A549 (cell line): ENCODE measurements at regions not wholly inside any gene's neighbourhood (a gene's known extent, or its start where the extent isn't known, plus 50 kb on each side); places are given as distances from the start of the nearest gene placed in this dataset.

Experiments used
- ATAC-seq, 2 experiments: fragments of 200-7000 bp in 1 of 2; fragments of >200 bp in 1 of 2; cut with Nextera tagmentation in 1 of 2; cut with Tn5 transposase in 1 of 2; 3 replicates each; pipeline versions ENCODE4 v1.8.0 to v1.9.1; 2018 to 2020; ENCODE audit warnings: mild to moderate bottlenecking in 1 of 2, moderate library complexity in 1 of 2
- CTCF ChIA-PET: fragments of 300-600 bp; sonication (Branson Sonifier 250); formaldehyde crosslinking; extraction: SDS; loops from one replicate; lab custom pipeline; 2021; ENCODE audit warnings: antibody characterized with exemption, inconsistent platforms; lab: Yijun Ruan, JAX
- POLR2A ChIA-PET: fragments of 350-600 bp; formaldehyde crosslinking; extraction: SDS; loops from one replicate; lab custom pipeline; 2021; ENCODE audit warnings: antibody characterized with exemption, inconsistent platforms; lab: Yijun Ruan, JAX
- DNase-seq, 2 experiments: peaks; one replicate each; pipeline versions ENCODE4 v3.0.0 to v3.0.0-alpha.2; 2011 to 2016; ENCODE audit warnings: low read depth in 1 of 2, low spot score in 1 of 2
- FAIRE-seq: peaks from 2 replicates; lab custom pipeline; 2011; peaks lifted over from hg19 to GRCh38; lab: Jason Lieb, UNC
- H3K27ac ChIP-seq, 2 experiments: fragments of >200 bp; sonication (Bioruptor Twin); formaldehyde crosslinking; 3 replicates each; pipeline ENCODE4 v1.5.1; 2016 to 2017
- H3K4me1 ChIP-seq: fragments of >200 bp; sonication (Bioruptor Twin); formaldehyde crosslinking; 3 replicates; pipeline ENCODE4 v1.6.1; 2016
- H3K4me2 ChIP-seq: fragments of >200 bp; sonication (Bioruptor Twin); formaldehyde crosslinking; 3 replicates; pipeline ENCODE4 v1.6.1; 2016
- H3K4me3 ChIP-seq: fragments of >200 bp; sonication (Bioruptor Twin); formaldehyde crosslinking; 3 replicates; pipeline ENCODE4 v1.5.1; 2016
- H3K9me3 ChIP-seq: fragments of >200 bp; sonication (Bioruptor Twin); formaldehyde crosslinking; 3 replicates; pipeline ENCODE4 v1.6.1; 2016
- EHF ChIP-seq: fragments of 250-450 bp; sonication (Bioruptor Pico); IDR thresholded peaks from 2 replicates; pipeline ENCODE4 v1.5.0; 2020; ENCODE audit warnings: mild to moderate bottlenecking
- ESRRA ChIP-seq: fragments of 150-350 bp; IDR thresholded peaks from 2 replicates; pipeline ENCODE4 v1.6.1; 2014; ENCODE audit warnings: mild to moderate bottlenecking, low read length, borderline replicate concordance
- FOSB ChIP-seq: fragments of 250-450 bp; sonication (Bioruptor Pico); IDR thresholded peaks from 2 replicates; pipeline ENCODE4 v1.5.0; 2020; ENCODE audit warnings: mild to moderate bottlenecking, moderate library complexity
- FOXS1 ChIP-seq: fragments of 250-450 bp; sonication (Bioruptor Pico); IDR thresholded peaks from 2 replicates; pipeline ENCODE4 v1.5.0; 2020; ENCODE audit warnings: mild to moderate bottlenecking, moderate library complexity
- JUNB ChIP-seq: fragments of >200 bp; sonication (Bioruptor Twin); formaldehyde crosslinking; IDR thresholded peaks from 2 replicates; pipeline ENCODE4 v1.6.1; 2016
- KDM5A ChIP-seq: fragments of 200-600 bp; sonication (generic); IDR thresholded peaks from 2 replicates; pipeline ENCODE4 v1.6.1; 2016; ENCODE audit warnings: antibody characterized with exemption, mild to moderate bottlenecking
- MAFK ChIP-seq: fragments of 450-650 bp; IDR thresholded peaks from 2 replicates; pipeline ENCODE4 v1.6.1; 2014; ENCODE audit not compliant: partially characterized antibody
- MAZ ChIP-seq: fragments of 150-350 bp; IDR thresholded peaks from 2 replicates; pipeline ENCODE4 v1.6.1; 2014; ENCODE audit warnings: antibody characterized with exemption, low read depth, low read length, borderline replicate concordance
- NFE2L2 ChIP-seq: fragments of 150-350 bp; conservative IDR thresholded peaks from 2 replicates; pipeline ENCODE4 v1.6.1; 2014; ENCODE audit warnings: low read length
- NR3C1 ChIP-seq: fragments of >200 bp; sonication (Bioruptor Twin); formaldehyde crosslinking; IDR thresholded peaks from 3 replicates; pipeline ENCODE4 v1.6.1; 2017
- PHF8 ChIP-seq: fragments of 200-600 bp; sonication (generic); IDR thresholded peaks from 2 replicates; pipeline ENCODE4 v1.6.1; 2016; ENCODE audit warnings: low read depth, mild to moderate bottlenecking, antibody characterized with exemption, moderate library complexity, borderline replicate concordance
- RARB ChIP-seq: fragments of 250-450 bp; sonication (Bioruptor Pico); IDR thresholded peaks from 2 replicates; pipeline ENCODE4 v1.8.0; 2021; ENCODE audit warnings: mild to moderate bottlenecking, moderate library complexity
- RFX5 ChIP-seq: fragments of 450-650 bp; IDR thresholded peaks from 2 replicates; pipeline ENCODE4 v1.7.1; 2014; ENCODE audit warnings: antibody characterized with exemption, mild to moderate bottlenecking, moderate library complexity
- SMC3 ChIP-seq: fragments of >200 bp; sonication (Bioruptor Twin); formaldehyde crosslinking; IDR thresholded peaks from 3 replicates; pipeline ENCODE4 v1.6.1; 2018; ENCODE audit warnings: inconsistent platforms
- WGBS: methylation state at CpG from one replicate; pipeline ENCODE4 v1.1.6; 2017; ENCODE audit errors: missing lambda C conversion rate; 5-methylcytosine and 5-hydroxymethylcytosine counted together

DNA sequence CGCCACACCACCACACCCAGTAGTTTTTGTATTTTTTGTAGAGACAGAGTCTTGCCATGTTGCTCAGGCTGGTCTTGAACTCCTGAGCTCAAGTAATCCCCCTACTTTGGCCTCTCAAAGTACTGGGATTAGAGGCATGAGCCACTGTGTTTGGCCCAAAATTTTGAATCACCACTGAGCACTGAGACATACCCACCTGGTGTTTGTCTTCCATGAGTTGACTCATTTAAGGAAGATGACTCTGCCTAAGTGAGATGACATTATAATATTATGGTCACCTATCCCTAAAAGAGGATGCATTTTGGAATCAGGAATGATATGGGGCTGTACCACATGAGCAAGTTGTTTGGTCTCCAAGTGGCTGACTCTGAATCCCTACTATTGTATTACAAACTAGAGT, 54.6 kb upstream of the RNF217 start:
- Histone ChIP-seq H3K4me2 (no peak overlapping the region), H3K27ac (no peak overlapping the region), H3K4me3 (no peak overlapping the region), H3K9me3 (no peaks in the 10 kb centered on the region), H3K4me1 (no peaks in the 10 kb centered on the region)
- FAIRE-seq (no peak), ATAC-seq (no peak), DNase-seq (no peak)
- TF ChIP-seq NR3C1 (no peak), RARB (CRISPR knock-in tag) (no peak), FOXS1 (CRISPR knock-in tag) (no peak), EHF (no peak), PHF8 (no peak), NFE2L2 (no peak), RFX5 (no peak), MAZ (no peak), SMC3 (no peak), JUNB (no peak), ESRRA (no peak), FOSB (CRISPR knock-in tag) (no peak), MAFK (no peak), KDM5A (no peak)
- WGBS = 88% methylated on average over 1 of the region's 1 CpG
- ChIA-PET CTCF (no interaction called here), POLR2A (no interaction called here)
